Activated gamma-delta T cell treated with Interleukin-2 at 50 U/mL for 16 hours (primary cell): ENCODE measurements at regions not wholly inside any gene's neighbourhood (a gene's known extent, or its start where the extent isn't known, plus 50 kb on each side); places are given as distances from the start of the nearest gene placed in this dataset.
"Not testable (repeated sequence)": the region's sequence is repeated elsewhere in the genome, so short reads cannot be mapped to it uniquely, and the experiment has no call there.

Source experiments
- DNase-seq: peaks from one replicate; pipeline ENCODE4 v3.0.0-alpha.2; 2020

- DNase-seq = no peak
Measured at GRCh38 chr19:28726533-28727479, 486.1 kb downstream of the UQCRFS1 start.

DNA sequence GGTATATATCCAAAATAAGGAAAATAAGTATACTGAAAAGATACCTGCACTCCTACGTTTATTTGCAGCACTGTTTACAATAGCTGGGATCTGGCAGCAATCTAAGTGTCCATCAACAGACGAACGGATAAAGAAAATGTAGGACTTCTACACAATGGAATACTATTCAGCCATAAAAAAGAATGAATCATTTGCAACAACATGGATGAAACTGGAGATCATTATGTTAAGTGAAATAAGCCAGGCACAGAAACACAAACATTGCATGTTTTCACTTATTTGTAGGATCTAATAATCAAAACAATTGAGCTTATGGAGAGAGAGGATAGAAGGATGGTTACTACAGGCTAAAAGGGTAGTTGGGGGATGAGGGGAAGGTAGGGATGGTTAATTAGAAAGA, 494.0 kb downstream of the UQCRFS1 start:
- no peak for DNase-seq

- no peak for DNase-seq
Measured at GRCh38 chr19:28715157-28715556, 497.8 kb downstream of the UQCRFS1 start.

DNA sequence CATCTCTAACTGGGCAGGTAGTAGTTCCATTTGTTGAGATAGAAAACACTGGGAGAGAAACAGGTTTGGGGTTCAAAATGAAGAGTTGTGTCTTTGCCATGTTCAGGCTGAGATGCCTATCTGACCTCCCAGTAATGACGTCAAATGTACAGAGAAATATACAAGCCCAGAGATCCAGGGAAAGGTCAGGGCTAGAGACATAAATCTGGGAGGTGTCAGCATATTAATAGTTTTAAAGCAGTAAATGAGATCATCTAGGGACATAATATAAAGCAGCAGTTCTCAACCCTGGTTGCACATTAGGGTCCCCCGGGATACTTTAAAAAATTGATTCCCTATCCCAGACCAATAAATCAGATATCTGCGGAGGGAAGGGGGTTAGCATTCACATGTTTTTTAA, 501.5 kb downstream of the UQCRFS1 start:
- DNase-seq = no peak

DNA sequence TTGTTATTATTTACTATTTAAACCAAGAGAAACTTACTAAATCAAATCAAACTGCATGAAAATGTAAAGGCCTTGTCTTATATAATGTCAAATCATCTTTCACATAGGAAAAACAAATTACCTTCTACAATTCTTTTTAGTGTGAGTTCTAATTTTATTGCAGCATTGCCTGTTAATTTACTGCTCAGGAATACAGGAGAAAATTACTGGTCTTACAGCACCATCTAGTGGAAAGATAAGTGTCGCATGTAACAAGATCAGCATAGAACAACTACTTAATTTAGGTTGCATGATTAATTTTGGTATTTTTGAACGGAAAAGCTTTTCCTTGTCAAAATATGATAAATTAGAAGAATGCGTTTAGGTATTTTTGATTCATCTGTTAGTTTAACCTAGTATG, 502.7 kb downstream of the UQCRFS1 start:
- no peak for DNase-seq

GRCh38 chr19:28706693-28707092, 506.3 kb downstream of the UQCRFS1 start:
- DNase-seq = no peak

DNA sequence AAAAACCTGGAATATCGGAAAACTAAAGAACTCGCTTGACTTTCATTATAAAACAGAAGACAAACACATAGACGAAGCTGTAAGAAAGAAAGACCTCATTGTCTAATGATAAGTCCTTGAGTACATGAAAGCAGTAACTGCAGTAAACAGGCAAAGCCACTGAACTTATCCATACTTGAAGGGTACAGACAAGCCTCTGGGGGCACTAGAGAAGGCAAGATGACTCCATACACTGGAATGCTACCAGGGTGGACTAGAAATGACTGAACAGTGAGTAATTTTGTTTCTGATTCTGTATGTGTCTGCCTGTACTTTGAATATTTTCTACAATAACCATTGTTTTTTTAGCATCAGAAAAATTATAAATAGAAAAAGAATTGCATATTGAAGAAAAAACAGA, 507.9 kb downstream of the UQCRFS1 start:
- no peak for DNase-seq

GRCh38 chr19:28703400-28703956, 509.5 kb downstream of the UQCRFS1 start:
- DNase-seq = no peak

DNA sequence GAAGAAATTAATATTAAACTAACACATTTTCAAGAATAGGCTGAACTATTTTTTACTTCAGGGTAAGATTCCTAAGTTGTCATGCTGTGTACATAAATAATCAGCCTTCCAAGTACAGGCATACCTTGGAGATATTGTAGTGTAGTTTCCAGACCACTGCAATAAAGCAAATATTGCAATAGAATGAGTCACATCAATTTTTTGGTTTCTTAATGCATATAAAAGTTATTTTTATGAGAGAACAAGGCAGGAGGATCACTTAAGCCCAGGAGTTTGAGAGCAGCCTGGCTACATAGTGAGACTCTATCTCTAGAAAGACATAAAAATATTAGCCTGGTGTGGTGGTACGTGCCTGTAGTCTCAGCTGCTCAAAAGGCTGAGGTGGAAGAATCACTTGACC, 511.5 kb downstream of the UQCRFS1 start:
- DNase-seq = no peak

- DNase-seq = no peak
Measured at GRCh38 chr19:28700176-28700575, 512.8 kb downstream of the UQCRFS1 start.

- no peak for DNase-seq
Measured at GRCh38 chr19:28697308-28697707, 515.6 kb downstream of the UQCRFS1 start.

DNA sequence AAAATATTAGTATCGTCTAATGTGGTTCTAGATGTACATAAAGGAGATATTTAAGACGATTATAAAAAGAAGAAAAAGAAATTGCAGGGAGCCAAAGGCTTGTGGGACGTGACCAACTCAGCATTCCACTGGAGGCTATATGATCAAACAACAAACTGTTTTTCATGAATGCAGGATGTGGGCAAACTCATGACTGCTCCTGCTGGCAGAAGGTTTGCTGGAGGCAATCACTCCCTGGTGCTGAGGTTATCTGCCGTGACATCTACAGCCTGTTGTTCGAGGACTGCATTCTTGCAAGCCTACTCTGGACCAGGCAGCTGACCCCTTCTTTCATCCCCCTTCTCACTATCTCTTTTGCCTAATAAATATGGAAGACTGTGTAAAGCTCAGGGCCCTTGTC, 518.1 kb downstream of the UQCRFS1 start:
- no peak for DNase-seq

DNA sequence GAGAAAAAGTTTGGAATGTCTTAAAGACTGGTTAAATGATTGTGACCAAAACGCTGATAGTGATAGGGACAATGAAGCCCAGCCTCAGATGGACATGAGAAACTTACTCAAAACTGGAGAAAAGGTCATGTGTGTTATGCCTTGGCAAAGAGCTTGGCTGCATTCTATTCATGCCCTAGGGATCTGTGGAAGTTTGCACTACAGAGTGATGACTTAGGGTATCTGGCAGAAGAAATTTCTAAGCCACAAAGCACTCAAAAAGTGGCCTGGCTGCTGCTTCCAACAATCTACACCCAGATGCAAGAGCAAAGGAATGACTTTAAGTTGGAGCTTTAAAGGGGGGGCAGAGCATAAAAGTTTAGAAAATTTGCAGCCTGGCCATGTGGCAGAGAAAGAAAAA, 521.3 kb downstream of the UQCRFS1 start:
- no peak for DNase-seq

- DNase-seq = not testable (repeated sequence)
Measured at GRCh38 chr19:28689464-28689863, 523.5 kb downstream of the UQCRFS1 start.

DNA sequence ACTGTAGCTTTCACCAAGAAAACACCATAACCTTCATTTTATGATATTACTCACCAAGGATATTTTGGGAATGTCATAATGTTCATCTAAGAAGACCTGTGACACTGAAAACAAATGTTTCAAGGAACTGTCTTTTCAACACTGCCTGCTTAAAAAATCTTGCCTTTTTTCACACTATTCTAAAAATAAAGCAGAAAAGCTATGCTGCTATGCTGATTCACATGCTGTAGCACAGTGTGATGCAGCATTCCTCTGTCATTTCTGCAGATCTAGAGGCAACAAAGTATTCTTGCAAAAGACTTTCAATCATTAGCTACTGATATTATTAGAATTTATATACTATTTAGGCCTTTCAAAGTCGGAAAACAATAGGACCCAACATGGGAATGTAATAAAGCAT, 525.7 kb downstream of the UQCRFS1 start:
- no peak for DNase-seq

DNA sequence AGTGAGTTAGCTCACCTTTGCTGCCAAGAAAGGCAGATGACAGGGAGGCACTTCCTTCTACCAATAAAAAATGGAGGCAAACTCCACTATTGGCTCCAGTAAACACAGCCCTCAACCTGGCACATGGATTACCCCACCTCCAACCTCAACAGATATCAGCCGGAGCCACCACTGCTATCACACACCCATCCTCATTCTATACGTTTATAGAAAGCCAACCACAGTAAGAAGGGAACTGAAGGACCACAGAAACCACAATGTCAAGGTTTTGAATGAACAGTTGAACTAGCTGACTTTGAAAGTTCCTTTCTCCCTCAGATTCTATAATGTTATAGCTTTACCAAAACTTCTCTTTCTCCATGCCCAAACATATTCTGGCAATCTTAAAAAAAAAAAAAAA, 526.2 kb downstream of the UQCRFS1 start:
- DNase-seq = no peak

GRCh38 chr19:28685802-28686201, 527.1 kb downstream of the UQCRFS1 start:
- no peak for DNase-seq

DNA sequence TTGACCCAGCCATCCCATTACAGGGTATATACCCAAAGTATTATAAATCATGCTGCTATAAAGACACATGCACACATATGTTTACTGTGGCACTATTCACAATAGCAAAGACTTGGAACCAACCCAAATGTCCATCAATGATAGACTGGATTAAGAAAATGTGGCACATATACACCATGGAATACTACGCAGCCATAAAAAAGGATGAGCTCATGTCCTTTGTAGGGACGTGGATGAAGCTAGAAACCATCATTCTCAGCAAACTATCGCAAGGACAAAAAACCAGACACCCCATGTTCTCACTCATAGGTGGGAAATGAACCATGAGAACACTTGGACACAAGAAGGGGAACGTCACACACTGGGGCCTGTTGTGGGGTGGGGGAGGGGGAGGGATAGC, 527.9 kb downstream of the UQCRFS1 start:
- DNase-seq = not testable (repeated sequence)

DNA sequence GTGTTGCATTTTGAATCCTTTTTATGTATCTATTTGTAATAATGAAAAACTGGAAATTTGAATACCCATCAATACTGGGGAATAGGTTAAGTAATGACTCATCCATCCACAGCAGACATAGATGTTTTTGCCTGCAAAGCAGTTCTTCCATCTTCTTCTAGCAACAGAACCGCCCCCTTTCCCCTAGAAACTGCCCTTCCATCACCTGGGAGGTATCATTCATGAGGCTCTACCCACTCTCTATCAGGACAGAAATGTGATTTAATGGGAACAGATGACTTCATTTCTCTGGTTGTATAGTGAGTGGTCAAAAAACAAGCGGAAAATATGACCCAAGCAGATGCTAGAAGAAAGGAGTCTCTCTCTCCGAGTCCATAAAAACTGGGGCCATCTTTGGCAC, 532.8 kb downstream of the UQCRFS1 start:
- no peak for DNase-seq

GRCh38 chr19:28670836-28671235, 542.1 kb downstream of the UQCRFS1 start:
- DNase-seq = no peak

- no peak for DNase-seq
Measured at GRCh38 chr19:28669804-28670203, 543.1 kb downstream of the UQCRFS1 start.

DNA sequence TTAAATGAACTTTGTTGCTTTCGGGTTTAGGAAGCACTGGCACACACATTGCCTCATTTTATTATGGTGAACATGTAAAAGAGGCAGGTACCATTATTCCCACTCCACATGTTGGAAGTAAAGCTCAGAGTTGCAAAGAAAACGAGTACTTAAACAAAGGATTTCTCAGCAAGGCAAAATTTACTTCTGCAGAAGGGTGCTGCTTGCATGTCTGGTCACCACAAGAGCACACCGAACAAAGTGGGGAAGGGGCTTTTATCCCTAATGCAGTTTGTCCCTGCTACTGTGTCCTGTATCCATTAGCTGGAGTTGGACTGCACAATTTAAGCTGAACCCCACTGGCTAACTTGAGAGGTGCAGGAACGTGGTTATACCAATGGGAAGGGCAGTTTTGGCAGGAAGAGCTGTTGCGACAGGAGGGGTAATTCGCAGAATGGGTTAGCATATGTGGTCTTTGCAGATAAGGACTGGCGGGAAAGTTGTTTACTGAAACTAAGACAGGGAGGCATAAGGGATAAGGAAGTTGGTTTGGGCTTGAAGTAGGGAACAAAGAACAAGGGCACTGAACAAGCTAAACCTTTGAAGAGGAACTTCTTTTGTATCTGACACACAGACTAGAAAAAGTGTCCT, 545.5 kb downstream of the UQCRFS1 start:
- no peak for DNase-seq

- DNase-seq = no peak
Measured at GRCh38 chr19:28665748-28666147, 547.2 kb downstream of the UQCRFS1 start.

GRCh38 chr19:28656644-28657043, 556.3 kb downstream of the UQCRFS1 start:
- no peak for DNase-seq
